Glutamatergic neuron (in vitro differentiated cells): ENCODE measurements at regions not wholly inside any gene's neighbourhood (a gene's known extent, or its start where the extent isn't known, plus 50 kb on each side); places are given as distances from the start of the nearest gene placed in this dataset.

Experiments used
- DNase-seq: peaks from one replicate; pipeline ENCODE4 v3.0.0; 2022
- H3K27ac Mint-ChIP-seq: one replicate; pipeline ENCODE4 v1.8.0; 2020; ENCODE audit warnings: mild to moderate bottlenecking, mixed read lengths, inconsistent platforms; ENCODE audit not compliant: unreplicated experiment
- H3K27me3 Mint-ChIP-seq: one replicate; pipeline ENCODE4 v1.8.0; 2020; ENCODE audit warnings: mild to moderate bottlenecking, moderate library complexity, mixed read lengths, inconsistent platforms; ENCODE audit not compliant: unreplicated experiment
- H3K36me3 Mint-ChIP-seq: one replicate; pipeline ENCODE4 v1.8.0; 2020; ENCODE audit warnings: mild to moderate bottlenecking, mixed read lengths, inconsistent platforms; ENCODE audit not compliant: unreplicated experiment
- H3K4me1 Mint-ChIP-seq: one replicate; pipeline ENCODE4 v1.8.0; 2020; ENCODE audit warnings: mild to moderate bottlenecking, low read depth, mixed read lengths, inconsistent platforms; ENCODE audit not compliant: unreplicated experiment
- H3K4me3 Mint-ChIP-seq: one replicate; pipeline ENCODE4 v1.8.0; 2020; ENCODE audit warnings: mild to moderate bottlenecking, mixed read lengths, inconsistent platforms; ENCODE audit not compliant: unreplicated experiment
- H3K9me3 Mint-ChIP-seq: one replicate; pipeline ENCODE4 v1.8.0; 2020; ENCODE audit warnings: mild to moderate bottlenecking, moderate library complexity, mixed read lengths, inconsistent platforms; ENCODE audit not compliant: unreplicated experiment
- CTCF ChIP-seq: fragments of 200-600 bp; sonication (generic); IDR thresholded peaks from one replicate; pipeline ENCODE4 v1.5.0; 2021; ENCODE audit not compliant: partially characterized antibody, unreplicated experiment

- no peaks in the 10 kb centered on the region for H3K27me3 Mint-ChIP-seq
- no peak overlapping the region for H3K27ac Mint-ChIP-seq
- no peak for DNase-seq
- H3K4me1 Mint-ChIP-seq, result no peaks in the 10 kb centered on the region
- H3K9me3 Mint-ChIP-seq, result no peaks in the 10 kb centered on the region
- no peak overlapping the region for H3K4me3 Mint-ChIP-seq
- no peaks in the 10 kb centered on the region for H3K36me3 Mint-ChIP-seq
- TF ChIP-seq CTCF, result no peak
Observed at GRCh38 chr3:22981166-22981565, 222.0 kb upstream of the UBE2E2 start.

- Mint-ChIP-seq H3K9me3 (no peaks in the 10 kb centered on the region), H3K27ac (no peak overlapping the region), H3K36me3 (no peaks in the 10 kb centered on the region), H3K4me1 (no peaks in the 10 kb centered on the region), H3K4me3 (no peak overlapping the region), H3K27me3 (no peaks in the 10 kb centered on the region)
- DNase-seq, result no peak
- no peak for TF ChIP-seq CTCF
Observed at GRCh38 chr3:22981861-22982260, 221.3 kb upstream of the UBE2E2 start.

GRCh38 chr3:22982981-22983587, 220.0 kb upstream of the UBE2E2 start:
- no peaks in the 10 kb centered on the region for H3K9me3 Mint-ChIP-seq
- no peak for DNase-seq
- no peak overlapping the region for H3K27ac Mint-ChIP-seq
- H3K36me3 Mint-ChIP-seq, result no peaks in the 10 kb centered on the region
- H3K27me3 Mint-ChIP-seq, result no peaks in the 10 kb centered on the region
- no peak overlapping the region for H3K4me3 Mint-ChIP-seq
- H3K4me1 Mint-ChIP-seq, result no peaks in the 10 kb centered on the region
- TF ChIP-seq CTCF, result no peak

GRCh38 chr3:22986958-22987357, 216.2 kb upstream of the UBE2E2 start:
- Mint-ChIP-seq H3K4me1 (no peaks in the 10 kb centered on the region), H3K9me3 (no peaks in the 10 kb centered on the region), H3K27me3 (no peaks in the 10 kb centered on the region), H3K36me3 (no peaks in the 10 kb centered on the region), H3K27ac (no peak overlapping the region), H3K4me3 (no peak overlapping the region)
- TF ChIP-seq CTCF, result no peak
- no peak for DNase-seq

- H3K36me3 Mint-ChIP-seq, result no peaks in the 10 kb centered on the region
- TF ChIP-seq CTCF, result no peak
- no peaks in the 10 kb centered on the region for H3K9me3 Mint-ChIP-seq
- DNase-seq, result no peak
- no peaks in the 10 kb centered on the region for H3K4me1 Mint-ChIP-seq
- no peak overlapping the region for H3K4me3 Mint-ChIP-seq
- no peak overlapping the region for H3K27ac Mint-ChIP-seq
- H3K27me3 Mint-ChIP-seq, result no peaks in the 10 kb centered on the region
Observed at GRCh38 chr3:22988566-22988965, 214.6 kb upstream of the UBE2E2 start.
